PC-3 (cell line): ENCODE measurements at regions not wholly inside any gene's neighbourhood (a gene's known extent, or its start where the extent isn't known, plus 50 kb on each side); places are given as distances from the start of the nearest gene placed in this dataset.

Source experiments
- ATAC-seq: fragments of 200-7000 bp; cut with Tn5 transposase; 2 replicates; pipeline ENCODE4 v1.9.1; 2020; ENCODE audit warnings: mild to moderate bottlenecking, moderate library complexity
- BruUV-seq: library from RNA; stranded (reverse); fragments of 400-500 nt; replicated peaks from 2 replicates; lab custom pipeline; 2021; lab: Mats Ljungman, UMichigan
- CTCF ChIA-PET: fragments of 300-600 bp; sonication (Branson Sonifier 250); formaldehyde crosslinking; loops from one replicate; lab custom pipeline; 2022; ENCODE audit warnings: antibody characterized with exemption; lab: Charles Lee
- POLR2A ChIA-PET: fragments of 300-600 bp; sonication (Branson Sonifier 250); formaldehyde crosslinking; loops from one replicate; lab custom pipeline; 2022; ENCODE audit warnings: antibody characterized with exemption; ENCODE audit not compliant: unreplicated experiment; lab: Charles Lee
- DNase-seq: peaks from one replicate; pipeline ENCODE4 v3.0.0-alpha.2; 2015
- H2AFZ ChIP-seq: fragments of 300-600 bp; sonication (generic); 2 replicates; pipeline ENCODE4 v1.6.0; 2016; ENCODE audit warnings: antibody characterized with exemption, low read length
- H3F3A ChIP-seq: fragments of 300-600 bp; sonication (generic); one replicate; pipeline ENCODE4 v1.6.0; 2017; ENCODE audit warnings: antibody characterized with exemption, low read length, control low read depth, mild to moderate bottlenecking; ENCODE audit not compliant: unreplicated experiment
- H3K27ac ChIP-seq: fragments of 300-600 bp; sonication (generic); 2 replicates; pipeline ENCODE4 v1.5.1; 2016; ENCODE audit warnings: mild to moderate bottlenecking, low read length
- H3K27me3 ChIP-seq: fragments of 300-600 bp; sonication (generic); 2 replicates; pipeline ENCODE4 v1.6.1; 2016; ENCODE audit warnings: low read length, mixed read lengths
- H3K36me3 ChIP-seq: fragments of 300-600 bp; sonication (generic); 2 replicates; pipeline ENCODE4 v1.6.1; 2016; ENCODE audit warnings: low read depth, mixed run types, low read length, mixed read lengths
- H3K4me1 ChIP-seq: fragments of 300-600 bp; sonication (generic); 2 replicates; pipeline ENCODE4 v1.5.1; 2016; ENCODE audit warnings: low read length; ENCODE audit not compliant: insufficient read depth
- H3K4me2 ChIP-seq: fragments of 300-600 bp; sonication (generic); 2 replicates; pipeline ENCODE4 v1.6.0; 2016; ENCODE audit warnings: low read length
- H3K4me3 ChIP-seq: fragments of 300-600 bp; sonication (generic); 2 replicates; pipeline ENCODE4 v1.5.1; 2016; ENCODE audit warnings: mild to moderate bottlenecking, low read length, mixed read lengths
- H3K79me2 ChIP-seq: fragments of 300-600 bp; sonication (generic); 2 replicates; pipeline ENCODE4 v1.6.1; 2017; ENCODE audit warnings: low read length, mixed read lengths
- H3K9ac ChIP-seq: fragments of 300-600 bp; sonication (generic); 2 replicates; pipeline ENCODE4 v1.6.0; 2016; ENCODE audit warnings: mild to moderate bottlenecking, low read length
- H3K9me2 ChIP-seq: fragments of 300-600 bp; sonication (generic); replicated peaks from 2 replicates; pipeline ENCODE4 v1.6.1; 2016; ENCODE audit warnings: mixed run types, low read length, mixed read lengths
- H3K9me3 ChIP-seq: fragments of 300-600 bp; sonication (generic); 2 replicates; pipeline ENCODE4 v1.6.1; 2016; ENCODE audit warnings: low read length, mixed read lengths
- H4K20me1 ChIP-seq: fragments of 300-600 bp; sonication (generic); 2 replicates; pipeline ENCODE4 v1.6.1; 2016; ENCODE audit warnings: low read length, mixed read lengths
- CTCF ChIP-seq: fragments of 300-600 bp; sonication (generic); conservative IDR thresholded peaks from 2 replicates; pipeline ENCODE4 v1.5.1; 2017; ENCODE audit warnings: antibody characterized with exemption, low read depth, mild to moderate bottlenecking, low read length
- EZH2 ChIP-seq: fragments of 300-600 bp; sonication (generic); IDR thresholded peaks from one replicate; pipeline ENCODE4 v1.6.1; 2017; ENCODE audit warnings: antibody characterized with exemption, mild to moderate bottlenecking, low read length; ENCODE audit not compliant: unreplicated experiment
- EZH2phosphoT487 ChIP-seq: fragments of 300-600 bp; sonication (generic); IDR thresholded peaks from 2 replicates; pipeline ENCODE4 v1.6.1; 2018; ENCODE audit warnings: mild to moderate bottlenecking, antibody characterized with exemption, low read length, borderline replicate concordance
- intact Hi-C: fragments of 100-400 bp; cut with micrococcal nuclease; formaldehyde crosslinking; loops from 2 replicates; pipeline ENCODE4 v1.9.0; 2023

GRCh38 chr3:124354150-124354549, 362.2 kb upstream of the ROPN1 start:
- no TSS peak for BruUV-seq
- no peak overlapping the region for H2AFZ ChIP-seq
- no peak for DNase-seq
- no peaks in the 10 kb centered on the region for H3K36me3 ChIP-seq
- no peaks in the 10 kb centered on the region for H4K20me1 ChIP-seq
- no peak for TF ChIP-seq EZH2
- no peak for TF ChIP-seq CTCF
- no peak for TF ChIP-seq EZH2phosphoT487
- H3K79me2 ChIP-seq = no peaks in the 10 kb centered on the region
- no peak overlapping the region for H3K4me2 ChIP-seq
- intact Hi-C loops = no loop called here
- H3K9ac ChIP-seq = no peak overlapping the region
- H3K4me1 ChIP-seq = no peaks in the 10 kb centered on the region
- no peak for ATAC-seq
- no peaks in the 10 kb centered on the region for H3K9me2 ChIP-seq
- ChIA-PET POLR2A (no interaction called here), CTCF (no interaction called here)
- H3K4me3 ChIP-seq = no peak overlapping the region
- H3F3A ChIP-seq = no peaks in the 10 kb centered on the region
- H3K9me3 ChIP-seq = no peaks in the 10 kb centered on the region
- H3K27me3 ChIP-seq = peaks cover 12% of the 10 kb centered on the region; the same call in 1 of the 2 replicates
- H3K27ac ChIP-seq = no peak overlapping the region

GRCh38 chr3:124358156-124358555, 366.2 kb upstream of the ROPN1 start:
- no peaks in the 10 kb centered on the region for H3K9me2 ChIP-seq
- DNase-seq = no peak
- H3F3A ChIP-seq = no peaks in the 10 kb centered on the region
- no peaks in the 10 kb centered on the region for H3K79me2 ChIP-seq
- TF ChIP-seq EZH2 (no peak), CTCF (no peak), EZH2phosphoT487 (no peak)
- no peak overlapping the region for H3K4me3 ChIP-seq
- H4K20me1 ChIP-seq = no peaks in the 10 kb centered on the region
- intact Hi-C loops = no loop called here
- no peak overlapping the region for H3K4me2 ChIP-seq
- no peak overlapping the region for H3K9ac ChIP-seq
- POLR2A ChIA-PET = interaction anchor here (0.6 kb wide), 1 partner anchor 312 kb away, joined by 3 read pairs; no protein-coding TSS in a partner anchor
- peaks cover under 1% of the 10 kb centered on the region; the same call in 1 of the 2 replicates for H3K4me1 ChIP-seq
- H3K27ac ChIP-seq = no peak overlapping the region
- H3K36me3 ChIP-seq = no peaks in the 10 kb centered on the region
- no TSS peak for BruUV-seq
- no peak for ATAC-seq
- H3K27me3 ChIP-seq = peaks cover 12% of the 10 kb centered on the region; the same call in 1 of the 2 replicates
- no peaks in the 10 kb centered on the region for H3K9me3 ChIP-seq
- CTCF ChIA-PET = no interaction called here
- H2AFZ ChIP-seq = no peak overlapping the region

- DNase-seq (no peak), ATAC-seq (no peak)
- Histone ChIP-seq H3F3A (no peaks in the 10 kb centered on the region), H3K4me2 (no peak overlapping the region), H3K27ac (no peak overlapping the region), H3K9me2 (no peaks in the 10 kb centered on the region), H3K9me3 (no peaks in the 10 kb centered on the region), H3K4me1 (peaks cover 6% of the 10 kb centered on the region; the same call in 1 of the 2 replicates), H4K20me1 (no peaks in the 10 kb centered on the region), H3K36me3 (no peaks in the 10 kb centered on the region), H3K9ac (no peak overlapping the region), H3K79me2 (no peaks in the 10 kb centered on the region), H2AFZ (no peak overlapping the region), H3K4me3 (no peak overlapping the region), H3K27me3 (0 out of 2 replicates have a peak, but pooled peaks cover 3% of the 10 kb centered on the region)
- ChIA-PET POLR2A (no interaction called here), CTCF (interaction anchor here (0.6 kb wide), 1 partner anchor 22 kb away, joined by 3 read pairs; no protein-coding TSS in a partner anchor)
- intact Hi-C loops = no loop called here
- no peak for TF ChIP-seq EZH2phosphoT487
- no peak for TF ChIP-seq CTCF
- TF ChIP-seq EZH2 = no peak
- no TSS peak for BruUV-seq
Observed at GRCh38 chr3:124360155-124360554, 368.2 kb upstream of the ROPN1 start.
